Motor neuron (in vitro differentiated cells): ENCODE measurements at regions not wholly inside any gene's neighbourhood (a gene's known extent, or its start where the extent isn't known, plus 50 kb on each side); places are given as distances from the start of the nearest gene placed in this dataset.
A peak's percentile ranks its signal among the peaks of the same experiment; 100 is the strongest.
"Not testable (repeated sequence)": the region's sequence is repeated elsewhere in the genome, so short reads cannot be mapped to it uniquely, and the experiment has no call there.

ENCODE experiments used
- ATAC-seq, 8 experiments: fragments of 200-7000 bp; cut with Tn5 transposase; replicated peaks in 6 of 8; 2 replicates each; pipeline ENCODE4 v1.8.0; 2021; ENCODE audit warnings: mild to moderate bottlenecking in 8 of 8, moderate library complexity in 8 of 8
- H3K27ac ChIP-seq, 2 donors: fragments of 250-450 bp; sonication (Bioruptor Pico); 2 replicates each; pipeline ENCODE4 v1.9.0; 2021; ENCODE audit warnings: antibody characterized with exemption in 2 of 2, mild to moderate bottlenecking in 2 of 2, moderate library complexity in 1 of 2
- H3K4me1 ChIP-seq, 2 donors: fragments of 250-450 bp; sonication (Bioruptor Pico); replicated peaks in 1 of 2; 2 replicates each; pipeline ENCODE4 v1.6.1; 2021; ENCODE audit warnings: antibody characterized with exemption in 2 of 2, mild to moderate bottlenecking in 2 of 2, moderate library complexity in 1 of 2
- H3K4me3 ChIP-seq, 5 donors: fragments of 250-450 bp; sonication (Bioruptor Pico); 2 replicates each; pipeline ENCODE4 v1.9.0; 2021; ENCODE audit warnings: antibody characterized with exemption in 5 of 5, mild to moderate bottlenecking in 5 of 5, moderate library complexity in 4 of 5
- WGBS, 10 experiments: fragments of 450-650 bp; shearing (Covaris generic); methylation state at CpG; one replicate each; pipeline ENCODE4 v1.0.0; 2022; 5-methylcytosine and 5-hydroxymethylcytosine counted together
- in situ Hi-C, 9 experiments: fragments of 400-800 bp; cut with MboI; loops; one replicate each; pipeline ENCODE4 v1.15.0; 2021; ENCODE audit warnings: low sequenced_read_pairs in 9 of 9, low pct_unique_long_range_greater_than_20kb in 2 of 9; ENCODE audit not compliant: unreplicated experiment in 9 of 9

DNA sequence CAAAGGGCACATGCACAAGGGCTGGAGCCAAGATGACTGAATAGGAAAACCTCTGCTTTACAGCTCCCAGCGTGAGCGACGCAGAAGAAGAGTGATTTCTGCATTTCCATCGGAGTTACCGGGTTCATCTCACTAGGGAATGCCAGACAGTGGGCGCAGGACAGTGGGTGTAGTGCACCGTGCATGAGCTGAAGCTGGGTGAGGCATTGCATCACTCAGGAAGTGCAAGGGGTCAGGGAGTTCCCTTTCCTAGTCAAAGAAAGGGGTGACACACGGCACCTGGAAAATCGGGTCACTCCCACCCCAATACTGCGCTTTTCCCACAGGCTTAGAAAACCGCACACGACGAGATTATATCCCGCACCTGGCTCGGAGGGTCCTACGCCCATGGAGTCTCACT is 64.5 kb upstream of the HTR1E start:
- WGBS, 10 experiments: 48 to 88% (median 77%) methylated on average over 1 to 9 of the region's 16 CpGs; no CpG with 5 or more reads in 2 of the 10 experiments
- in situ Hi-C loops, ATAC-seq: not testable (repeated sequence)

DNA sequence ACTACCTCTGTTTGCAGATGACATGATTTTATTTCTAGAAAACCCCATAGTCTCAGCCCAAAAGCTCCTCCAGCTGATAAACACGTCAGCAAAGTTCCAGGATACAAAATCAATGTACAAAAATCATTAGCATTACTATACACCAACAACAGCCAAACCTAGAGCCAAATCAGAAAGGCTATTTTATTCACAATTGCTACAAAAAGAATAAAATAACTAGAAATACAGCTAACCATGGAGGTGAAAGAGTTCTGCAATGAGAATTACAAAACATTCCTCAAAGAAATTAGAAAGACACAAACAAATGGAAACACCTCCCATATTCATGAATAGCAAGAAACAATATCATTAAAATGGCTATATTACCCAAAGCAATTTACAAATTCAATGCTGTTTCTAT is 65.6 kb upstream of the HTR1E start:
- 0 to 67% (median 8%) methylated on average over 1 of the region's 1 CpG; no CpG with 5 or more reads in 5 of the 10 experiments for WGBS, 10 experiments
- ATAC-seq: no peak
- no peak overlapping the region for H3K4me3 ChIP-seq
- H3K4me1 ChIP-seq: no peaks in the 10 kb centered on the region
- H3K27ac ChIP-seq: no peak overlapping the region
- in situ Hi-C loops: no loop called here

More for the DNA sequence above, 64.5 kb upstream of the HTR1E start:
- not testable (repeated sequence) for H3K27ac ChIP-seq, H3K4me1 ChIP-seq, H3K4me3 ChIP-seq

DNA sequence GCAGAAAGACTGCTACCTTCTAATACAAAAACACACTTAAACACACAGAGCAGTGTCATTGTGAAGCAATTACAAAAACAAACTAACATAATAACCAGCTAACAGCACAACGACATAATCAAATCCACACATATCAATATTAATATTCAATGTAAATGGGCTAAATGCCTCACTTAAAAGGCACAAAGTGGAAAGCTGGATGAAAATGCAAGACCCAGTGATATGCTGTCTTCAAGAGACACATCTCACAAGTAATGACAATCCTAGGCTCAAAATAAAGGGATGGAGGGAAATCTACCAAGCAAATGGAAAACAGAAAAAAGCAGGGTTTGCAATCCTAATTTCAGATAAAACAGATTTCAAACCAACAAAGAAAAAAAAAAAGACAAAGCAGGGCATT is 67.8 kb upstream of the HTR1E start:
- 0 to 100% (median 9%) methylated on average over 1 of the region's 1 CpG; no CpG with 5 or more reads in 5 of the 10 experiments for WGBS, 10 experiments
- no peak overlapping the region for H3K27ac ChIP-seq
- no peaks in the 10 kb centered on the region for H3K4me1 ChIP-seq
- in situ Hi-C loops: no loop called here
- ATAC-seq: no peak
- no peak overlapping the region for H3K4me3 ChIP-seq

GRCh38 chr6:86859513-86859912 is 77.8 kb upstream of the HTR1E start:
- no peak overlapping the region for H3K27ac ChIP-seq
- in situ Hi-C loops: no loop called here
- no peak overlapping the region for H3K4me3 ChIP-seq
- ATAC-seq: peak in 1 of 8 experiments; percentile 15
- no peaks in the 10 kb centered on the region for H3K4me1 ChIP-seq

DNA sequence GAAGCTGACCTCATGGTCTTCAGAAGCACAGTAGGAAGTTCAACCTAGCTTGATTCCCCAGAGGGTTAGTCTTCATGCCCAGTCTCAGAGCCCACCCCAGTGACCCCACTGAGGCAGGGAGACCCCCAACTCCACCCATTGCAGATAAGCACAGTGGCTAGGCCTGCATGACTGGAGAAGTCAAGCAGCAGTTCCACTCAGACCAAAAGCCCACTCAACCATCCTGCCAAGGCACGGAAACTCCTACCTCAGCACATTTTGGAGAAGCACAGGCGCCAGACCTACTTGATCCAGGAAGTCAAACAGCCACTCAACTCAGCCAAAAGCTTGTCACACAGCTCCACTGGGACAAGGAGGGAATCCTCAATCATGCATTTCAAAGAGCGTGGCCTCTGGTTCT is 78.4 kb upstream of the HTR1E start:
- Histone ChIP-seq H3K4me3 (no peak overlapping the region), H3K4me1 (no peaks in the 10 kb centered on the region), H3K27ac (no peak overlapping the region)
- in situ Hi-C loops: no loop called here
- ATAC-seq: no peak
- 80 to 84% methylated on average over 1 to 2 of the region's 3 CpGs; no CpG with 5 or more reads in 8 of the 10 experiments for WGBS, 10 experiments

GRCh38 chr6:86857783-86858182 is 79.5 kb upstream of the HTR1E start:
- H3K4me1 ChIP-seq: no peaks in the 10 kb centered on the region
- peak in 3 of 8 experiments; percentile 19 to 81 (median 71) for ATAC-seq
- in situ Hi-C loops: no loop called here
- H3K27ac ChIP-seq: no peak overlapping the region
- no peak overlapping the region for H3K4me3 ChIP-seq
- WGBS, 10 experiments: 0 to 76% (median 55%) methylated on average over 1 to 2 of the region's 2 CpGs; no CpG with 5 or more reads in 1 of the 10 experiments

DNA sequence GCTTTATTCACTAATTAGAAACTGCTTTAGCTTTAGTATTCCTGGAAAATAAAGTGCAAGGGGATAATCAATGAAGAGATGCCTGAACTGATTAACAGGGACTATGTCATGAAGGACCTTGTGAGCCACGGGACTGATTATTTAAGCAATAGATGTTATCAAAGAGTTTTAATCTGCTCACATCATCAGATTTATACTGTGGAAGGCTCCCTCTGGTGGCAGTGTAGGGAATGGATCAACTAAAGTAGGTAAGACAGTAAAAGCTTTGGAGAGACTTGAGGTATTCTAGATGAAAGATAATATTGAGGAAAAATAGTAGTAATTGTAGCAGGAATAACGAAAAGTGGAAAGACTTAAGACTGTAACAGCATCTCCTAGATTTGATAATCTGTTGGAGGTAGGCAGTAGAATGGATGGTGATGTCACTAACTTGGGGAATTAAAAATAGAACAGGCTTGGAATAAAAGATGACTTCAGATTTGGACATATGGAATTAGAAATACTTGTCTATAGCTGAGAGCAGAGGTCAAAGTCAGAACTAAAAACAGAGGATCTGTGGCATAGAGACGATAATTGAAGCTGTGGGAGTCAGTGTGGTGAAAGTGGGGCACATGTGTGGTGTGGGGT is 80.3 kb upstream of the HTR1E start:
- in situ Hi-C loops: no loop called here
- Histone ChIP-seq H3K4me3 (no peak overlapping the region), H3K27ac (no peak overlapping the region), H3K4me1 (no peaks in the 10 kb centered on the region)
- 0 to 36% (median 18%) methylated on average over 1 to 3 of the region's 3 CpGs for WGBS, 10 experiments
- ATAC-seq: peak in 5 of 8 experiments; percentile 32 to 63 (median 52)

- Histone ChIP-seq H3K4me3 (no peak overlapping the region), H3K4me1 (no peaks in the 10 kb centered on the region), H3K27ac (no peak overlapping the region)
- in situ Hi-C loops: no loop called here
- ATAC-seq: peak in 1 of 8 experiments; percentile 51
Measured at GRCh38 chr6:86856379-86856778, 80.9 kb upstream of the HTR1E start.

GRCh38 chr6:86848986-86849385 is 88.3 kb upstream of the HTR1E start:
- Histone ChIP-seq H3K27ac (no peak overlapping the region), H3K4me3 (no peak overlapping the region), H3K4me1 (no peaks in the 10 kb centered on the region)
- in situ Hi-C loops: no loop called here
- no peak for ATAC-seq

DNA sequence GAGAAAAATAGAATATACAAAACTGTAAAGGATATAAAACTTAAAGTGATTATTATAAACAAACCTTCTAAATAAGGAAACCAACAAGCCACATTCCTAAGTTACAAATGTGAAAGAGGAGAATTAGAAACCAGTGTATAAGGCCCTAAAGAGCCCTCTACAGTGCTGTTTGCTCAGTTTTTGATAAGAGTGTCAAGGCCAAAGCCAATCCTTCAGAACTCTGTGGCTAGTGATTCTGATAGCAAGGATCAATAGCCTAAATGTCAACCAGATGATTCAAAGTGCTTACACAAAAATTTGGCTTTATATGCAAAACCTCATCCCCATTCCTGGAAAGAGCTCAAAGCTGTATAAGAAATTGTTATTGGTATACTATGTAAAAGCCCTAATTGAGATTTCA is 104.6 kb upstream of the HTR1E start:
- no peak for ATAC-seq
- Histone ChIP-seq H3K4me1 (no peaks in the 10 kb centered on the region), H3K27ac (no peak overlapping the region), H3K4me3 (no peak overlapping the region)
- in situ Hi-C loops: no loop called here

- 0 to 100% (median 44%) methylated on average over 1 to 3 of the region's 3 CpGs; no CpG with 5 or more reads in 1 of the 10 experiments for WGBS, 10 experiments
- ATAC-seq: no peak
- in situ Hi-C loops: no loop called here
Measured at GRCh38 chr6:86825436-86825835, 111.9 kb upstream of the HTR1E start.

GRCh38 chr6:86822747-86823146 is 114.6 kb upstream of the HTR1E start:
- no peak for ATAC-seq
- H3K4me1 ChIP-seq: no peaks in the 10 kb centered on the region
- H3K27ac ChIP-seq: no peak overlapping the region
- H3K4me3 ChIP-seq: no peak overlapping the region
- in situ Hi-C loops: no loop called here

More at GRCh38 chr6:86825436-86825835, 111.9 kb upstream of the HTR1E start:
- Histone ChIP-seq H3K27ac (no peak overlapping the region), H3K4me3 (no peak overlapping the region), H3K4me1 (no peaks in the 10 kb centered on the region)

DNA sequence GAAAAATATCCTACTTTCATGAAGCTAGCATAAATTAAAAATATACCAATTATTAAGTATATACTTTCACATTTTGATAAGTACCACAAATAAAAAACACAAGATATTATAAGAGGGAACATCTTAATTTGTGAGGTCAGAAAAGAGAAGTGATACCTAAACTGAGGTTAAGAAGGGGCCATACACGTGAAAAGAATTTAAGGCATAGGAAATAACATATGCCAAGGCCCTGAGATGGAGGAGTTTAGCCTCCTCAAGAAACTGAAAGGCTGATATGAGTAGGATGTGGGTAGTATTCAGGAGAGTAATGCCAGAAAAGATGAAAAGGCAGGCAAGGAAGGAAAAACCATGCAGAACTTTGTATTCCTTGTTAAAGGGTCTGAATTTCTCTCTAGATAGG is 116.6 kb upstream of the HTR1E start:
- ATAC-seq: no peak

GRCh38 chr6:86793649-86794048 is 143.7 kb upstream of the HTR1E start:
- WGBS, 10 experiments: 0 to 100% (median 60%) methylated on average over 1 of the region's 1 CpG; no CpG with 5 or more reads in 1 of the 10 experiments

More for the DNA sequence above, 116.6 kb upstream of the HTR1E start:
- no peak overlapping the region for H3K27ac ChIP-seq
- no peaks in the 10 kb centered on the region for H3K4me1 ChIP-seq
- WGBS, 10 experiments: 0 to 70% (median 17%) methylated on average over 1 of the region's 1 CpG; no CpG with 5 or more reads in 1 of the 10 experiments
- no peak overlapping the region for H3K4me3 ChIP-seq
- in situ Hi-C loops: no loop called here

More at GRCh38 chr6:86793649-86794048, 143.7 kb upstream of the HTR1E start:
- no peaks in the 10 kb centered on the region for H3K4me1 ChIP-seq
- no peak for ATAC-seq
- no peak overlapping the region for H3K4me3 ChIP-seq
- in situ Hi-C loops: no loop called here
- H3K27ac ChIP-seq: no peak overlapping the region
